Common myeloid progenitor, CD34-positive (primary cell): ENCODE measurements at regions not wholly inside any gene's neighbourhood (a gene's known extent, or its start where the extent isn't known, plus 50 kb on each side); places are given as distances from the start of the nearest gene placed in this dataset.

ENCODE experiments used
- CTCF ChIA-PET: fragments of 350-600 bp; sonication (Branson Sonifier 250); formaldehyde crosslinking; loops from one replicate; lab custom pipeline; 2021; ENCODE audit warnings: antibody characterized with exemption; lab: Charles Lee
- POLR2A ChIA-PET: fragments of 350-600 bp; sonication (Branson Sonifier 250); formaldehyde crosslinking; loops from one replicate; lab custom pipeline; 2021; ENCODE audit warnings: antibody characterized with exemption; lab: Charles Lee
- DNase-seq, 3 donors: peaks; one replicate each; pipeline versions ENCODE4 v3.0.0 to v3.0.0-alpha.2; 2013
- H3K27ac ChIP-seq, 2 experiments: 1 replicate in 1 of 2; 2 replicates in 1 of 2; pipeline ENCODE4 v1.7.0; 2013; ENCODE audit warnings: inconsistent platforms in 2 of 2, low read length in 2 of 2, mild to moderate bottlenecking in 2 of 2, low read depth in 1 of 2, moderate library complexity in 1 of 2; ENCODE audit not compliant: severe bottlenecking in 2 of 2, insufficient read depth in 1 of 2, poor library complexity in 1 of 2
- H3K27me3 ChIP-seq, 5 experiments: replicated peaks in 2 of 5; 1 replicate in 3 of 5; 2 replicates in 2 of 5; pipeline versions ENCODE4 v1.6.1 to v1.7.0; 2013; ENCODE audit warnings: low read length in 4 of 5, mild to moderate bottlenecking in 2 of 5, moderate library complexity in 2 of 5, inconsistent platforms in 1 of 5; ENCODE audit not compliant: insufficient read depth in 5 of 5, control insufficient read depth in 4 of 5
- H3K36me3 ChIP-seq, 4 experiments: 1 replicate in 2 of 4; 2 replicates in 2 of 4; pipeline versions ENCODE4 v1.6.1 to v1.7.0; 2013; ENCODE audit warnings: low read length in 3 of 4, control low read depth in 1 of 4, mild to moderate bottlenecking in 1 of 4; ENCODE audit not compliant: control insufficient read depth in 4 of 4, insufficient read depth in 4 of 4
- H3K4me1 ChIP-seq, 4 experiments: 1 replicate in 3 of 4; 2 replicates in 1 of 4; pipeline versions ENCODE4 v1.6.1 to v1.7.1; 2013; ENCODE audit warnings: low read length in 3 of 4, mild to moderate bottlenecking in 3 of 4, control low read depth in 1 of 4, inconsistent platforms in 1 of 4, moderate library complexity in 1 of 4; ENCODE audit not compliant: control insufficient read depth in 4 of 4, insufficient read depth in 4 of 4; ENCODE audit errors: control extremely low read depth in 1 of 4
- H3K4me3 ChIP-seq, 7 experiments: 1 replicate in 4 of 7; 2 replicates in 3 of 7; pipeline versions ENCODE4 v1.5.1 to v1.7.0; 2013; ENCODE audit warnings: mild to moderate bottlenecking in 7 of 7, low read length in 6 of 7, moderate library complexity in 6 of 7, inconsistent platforms in 2 of 7, low read depth in 2 of 7, control low read depth in 1 of 7; ENCODE audit not compliant: insufficient read depth in 4 of 7, control insufficient read depth in 1 of 7; ENCODE audit errors: extremely low read depth in 1 of 7
- H3K9me3 ChIP-seq, 5 experiments: 1 replicate in 4 of 5; 2 replicates in 1 of 5; pipeline versions ENCODE4 v1.6.1 to v1.7.1; 2013; ENCODE audit warnings: low read length in 4 of 5, mild to moderate bottlenecking in 2 of 5, inconsistent platforms in 1 of 5, low read depth in 1 of 5, moderate library complexity in 1 of 5; ENCODE audit not compliant: control insufficient read depth in 4 of 5, insufficient read depth in 2 of 5; ENCODE audit errors: control extremely low read depth in 1 of 5
- WGBS: methylation state at CpG from one replicate; pipeline ENCODE4 v1.1.5; 2013; ENCODE audit not compliant: insufficient coverage; 5-methylcytosine and 5-hydroxymethylcytosine counted together

DNA sequence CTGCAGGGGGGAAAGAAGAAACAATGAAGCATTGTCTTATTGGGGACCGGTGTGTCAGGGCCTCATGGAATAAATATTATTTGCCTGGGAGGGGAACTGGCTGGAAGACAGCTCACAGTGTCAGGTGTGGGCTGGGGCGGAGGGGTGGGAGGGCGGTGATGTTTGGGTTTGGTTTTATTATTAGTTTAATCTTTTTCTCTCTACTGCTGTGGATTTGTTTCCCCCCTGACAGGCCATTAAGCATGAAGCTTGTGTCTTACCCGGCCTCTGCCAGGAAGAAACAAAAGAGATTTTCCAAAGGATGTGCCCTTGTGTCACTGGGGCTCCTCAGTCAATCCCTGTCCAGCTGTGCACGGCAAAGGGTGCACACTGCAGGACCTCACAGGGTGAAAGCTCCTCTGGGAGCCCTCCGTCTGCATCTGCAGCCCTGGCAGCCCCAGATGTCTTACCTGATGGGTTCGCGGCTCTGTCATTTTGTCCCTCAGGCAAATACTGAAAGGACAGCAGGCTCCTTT, 203.1 kb upstream of the TMEM45B start:
- H3K9me3 ChIP-seq = peaks cover 0 to 1% (median 0%) of the 10 kb centered on the region in 5 experiments
- DNase-seq = no peak
- no peaks in the 10 kb centered on the region for H3K4me1 ChIP-seq
- 71% methylated on average over 5 of the region's 8 CpGs for WGBS
- H3K36me3 ChIP-seq = no peaks in the 10 kb centered on the region
- no peak overlapping the region for H3K4me3 ChIP-seq
- POLR2A ChIA-PET = no interaction called here
- CTCF ChIA-PET = no interaction called here
- no peak overlapping the region for H3K27ac ChIP-seq
- peaks cover 0 to 39% (median 9%) of the 10 kb centered on the region in 5 experiments for H3K27me3 ChIP-seq

DNA sequence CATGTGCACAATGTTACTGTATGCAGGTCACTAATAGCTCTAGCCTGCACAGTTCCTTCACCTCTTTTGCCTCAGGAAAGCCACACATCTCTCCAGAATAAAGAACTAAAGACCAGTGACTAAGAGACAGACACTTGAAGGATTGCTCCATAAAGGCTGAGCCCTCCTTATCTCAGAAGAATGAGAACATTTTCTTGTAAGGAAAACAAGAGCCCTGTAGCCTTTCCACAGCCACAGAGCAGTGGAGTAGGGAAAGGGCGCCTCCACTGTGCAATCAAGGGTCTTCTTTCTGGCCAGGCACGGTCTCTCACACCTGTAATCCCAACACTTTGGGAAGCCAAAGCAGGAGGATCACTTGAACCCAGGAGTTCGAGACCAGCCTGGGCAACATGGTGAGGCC, 202.6 kb upstream of the TMEM45B start:
- no peak for DNase-seq
- H3K9me3 ChIP-seq = peaks cover 0 to 1% (median 0%) of the 10 kb centered on the region in 5 experiments
- ChIA-PET CTCF (no interaction called here), POLR2A (no interaction called here)
- H3K27me3 ChIP-seq = peaks cover 0 to 45% (median 12%) of the 10 kb centered on the region in 5 experiments
- no peak overlapping the region for H3K27ac ChIP-seq
- no peak overlapping the region for H3K4me3 ChIP-seq
- H3K36me3 ChIP-seq = no peaks in the 10 kb centered on the region
- WGBS = 91% methylated on average over 3 of the region's 3 CpGs
- H3K4me1 ChIP-seq = no peaks in the 10 kb centered on the region

DNA sequence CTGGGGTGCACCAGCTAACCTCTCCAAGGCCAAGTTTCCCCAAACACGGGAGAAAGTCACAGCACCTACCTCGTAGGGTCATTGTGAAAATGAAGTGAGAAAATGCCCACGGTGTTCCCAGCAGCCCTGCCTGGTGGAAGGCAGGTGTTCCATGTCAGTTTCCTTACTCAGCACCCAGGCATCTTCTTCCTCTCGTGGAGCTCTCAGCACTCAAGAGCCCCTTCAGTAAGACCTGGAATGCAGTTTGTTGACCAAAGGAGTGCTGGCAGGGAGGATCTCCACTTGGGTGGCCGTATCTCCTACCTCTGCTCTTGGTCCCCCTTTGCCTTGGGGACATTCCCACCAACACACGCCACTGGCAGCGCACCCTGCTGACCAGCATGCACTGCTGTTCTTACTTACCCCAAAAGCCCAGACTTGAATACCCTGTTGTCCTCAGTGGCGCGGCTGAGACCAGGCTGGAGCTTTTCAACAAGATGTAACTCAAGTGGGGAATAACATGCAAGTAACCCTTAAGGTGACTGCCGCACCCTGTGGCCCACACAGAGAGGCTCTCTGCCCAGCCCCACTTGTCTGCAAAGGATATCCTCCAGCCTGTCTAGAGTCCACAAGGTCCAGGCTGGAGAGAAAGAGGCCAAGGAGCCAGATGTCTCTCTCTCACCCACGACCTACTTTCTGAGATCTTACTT, 201.2 kb upstream of the TMEM45B start:
- H3K9me3 ChIP-seq = peaks cover 0 to 1% (median 0%) of the 10 kb centered on the region in 5 experiments
- no peak for DNase-seq
- H3K4me1 ChIP-seq = no peaks in the 10 kb centered on the region
- CTCF ChIA-PET = no interaction called here
- no peaks in the 10 kb centered on the region for H3K36me3 ChIP-seq
- peaks cover 0 to 58% (median 20%) of the 10 kb centered on the region in 5 experiments for H3K27me3 ChIP-seq
- no peak overlapping the region for H3K4me3 ChIP-seq
- H3K27ac ChIP-seq = no peak overlapping the region
- POLR2A ChIA-PET = no interaction called here
- WGBS = 93% methylated on average over 10 of the region's 11 CpGs

DNA sequence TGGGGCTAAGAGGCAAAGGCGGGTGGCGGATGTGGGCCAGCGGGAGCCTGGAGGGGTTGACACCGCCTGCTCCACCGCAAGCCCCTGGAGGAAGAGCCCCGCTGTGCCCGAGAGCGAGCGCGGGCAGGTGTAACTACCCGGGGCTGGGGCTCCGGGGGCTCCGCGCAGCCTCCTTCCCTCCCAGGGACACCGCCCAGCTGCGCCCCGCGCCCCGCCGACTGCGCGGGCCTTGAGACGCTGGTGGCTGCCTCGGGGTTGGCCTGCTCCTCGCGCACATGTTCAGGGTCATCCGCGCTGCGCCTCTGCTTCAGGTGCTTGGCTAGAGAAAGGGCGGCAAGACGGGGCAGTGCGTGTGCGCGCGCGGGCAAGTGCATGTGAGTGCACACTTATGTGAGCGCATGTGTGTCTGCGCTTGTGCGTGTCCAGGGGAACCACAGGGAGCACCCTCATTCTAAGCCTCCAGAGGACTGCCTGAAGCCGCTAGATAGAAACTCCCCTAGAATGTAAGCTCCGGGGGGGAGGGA, 197.5 kb upstream of the TMEM45B start:
- Histone ChIP-seq H3K9me3 (no peaks in the 10 kb centered on the region), H3K4me1 (no peaks in the 10 kb centered on the region), H3K27me3 (peaks cover 0 to 55% (median 18%) of the 10 kb centered on the region in 5 experiments), H3K36me3 (no peaks in the 10 kb centered on the region), H3K4me3 (no peak overlapping the region), H3K27ac (no peak overlapping the region)
- DNase-seq = no peak
- CTCF ChIA-PET = no interaction called here
- POLR2A ChIA-PET = no interaction called here
- 32% methylated on average over 40 of the region's 41 CpGs for WGBS

GRCh38 chr11:129620237-129621104, 195.2 kb upstream of the TMEM45B start:
- CTCF ChIA-PET = no interaction called here
- no peak for DNase-seq
- no peak overlapping the region for H3K4me3 ChIP-seq

DNA sequence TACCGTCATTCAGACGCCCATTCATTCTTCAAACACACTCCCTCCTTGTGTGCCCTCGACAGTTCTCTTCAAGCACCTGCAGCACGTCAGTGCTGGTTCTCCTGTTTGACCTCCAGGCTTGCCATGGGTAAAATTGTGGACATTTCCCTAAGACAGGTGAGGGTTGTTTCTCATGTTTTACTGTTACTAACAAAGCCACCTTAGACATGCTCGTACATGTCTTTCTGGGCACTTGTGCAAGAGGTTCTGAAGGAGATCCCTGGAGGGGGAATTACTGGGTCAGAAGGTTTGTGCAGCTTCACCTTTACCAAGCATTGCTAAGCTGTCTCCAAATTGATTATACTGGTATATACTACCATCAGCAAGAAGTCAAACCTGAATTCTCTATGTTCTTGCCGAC, 189.7 kb upstream of the TMEM45B start:
- Histone ChIP-seq H3K4me3 (no peak overlapping the region), H3K27ac (no peak overlapping the region), H3K27me3 (peaks cover 0 to 6% (median 0%) of the 10 kb centered on the region in 5 experiments), H3K9me3 (peaks cover 0 to 6% (median 0%) of the 10 kb centered on the region in 5 experiments), H3K4me1 (no peaks in the 10 kb centered on the region), H3K36me3 (no peaks in the 10 kb centered on the region)
- ChIA-PET CTCF (interaction anchor here (0.6 kb wide), 1 partner anchor 144 kb away, joined by 3 read pairs; no protein-coding TSS in a partner anchor), POLR2A (no interaction called here)
- 100% methylated on average over 5 of the region's 6 CpGs for WGBS
- no peak for DNase-seq

More at GRCh38 chr11:129620237-129621104, 195.2 kb upstream of the TMEM45B start:
- WGBS = 89% methylated on average over 5 of the region's 12 CpGs
- Histone ChIP-seq H3K27me3 (peaks cover 0 to 46% (median 13%) of the 10 kb centered on the region in 5 experiments), H3K9me3 (no peaks in the 10 kb centered on the region), H3K4me1 (no peaks in the 10 kb centered on the region), H3K36me3 (no peaks in the 10 kb centered on the region), H3K27ac (no peak overlapping the region)
- POLR2A ChIA-PET = no interaction called here
